ENCODE measurements at regions not wholly inside any gene's neighbourhood (a gene's known extent, or its start where the extent isn't known, plus 50 kb on each side); places are given as distances from the start of the nearest gene placed in this dataset.
"Not testable (repeated sequence)": the region's sequence is repeated elsewhere in the genome, so short reads cannot be mapped to it uniquely, and the experiment has no call there.

DNA sequence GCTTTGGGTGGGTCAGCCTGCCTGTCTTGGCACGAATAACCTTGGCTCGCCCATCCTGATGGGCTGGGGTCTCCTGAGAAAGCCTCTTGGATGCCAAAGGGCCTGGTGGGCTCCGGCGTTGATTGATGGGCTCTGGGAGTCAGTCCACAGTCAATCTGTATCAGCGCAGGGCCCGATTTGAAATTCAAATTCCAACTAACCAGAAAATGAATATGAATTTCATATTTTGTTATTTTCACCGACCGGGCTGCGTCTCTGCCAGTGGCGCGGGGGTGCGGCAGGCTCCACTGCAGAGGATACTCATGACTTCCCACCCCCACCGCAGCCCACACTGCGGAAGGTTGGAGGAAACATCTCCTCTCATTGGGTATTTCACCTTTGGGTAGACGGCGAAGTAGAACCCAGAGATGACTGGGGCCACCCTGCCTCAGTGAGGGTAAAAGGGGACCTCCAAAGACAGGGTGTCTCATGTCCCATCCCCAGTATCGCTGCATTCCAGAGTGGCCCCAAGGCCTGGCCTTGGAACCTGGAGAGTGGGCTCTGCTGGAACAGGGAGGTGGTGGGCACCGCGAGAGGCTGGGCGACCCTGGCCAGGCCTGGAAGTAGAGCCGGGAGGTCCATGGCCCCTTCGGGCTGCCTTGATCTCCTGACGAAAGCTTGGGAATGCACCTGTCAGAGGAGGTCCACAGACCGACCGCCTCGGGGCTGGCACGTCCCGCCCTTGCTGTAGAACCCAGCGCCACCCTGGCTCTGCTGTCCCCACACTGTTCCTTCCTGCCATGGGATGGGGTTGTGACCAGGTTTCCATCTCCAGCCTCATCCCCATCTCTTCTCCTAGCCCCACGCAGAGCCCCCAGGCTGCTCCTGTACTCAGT lies 54.8 kb upstream of the SORCS2 start:
- Histone ChIP-seq H3K27ac (no peak overlapping the region), H3K4me3 (ENCODE audit: low read depth, low read length) (no peak overlapping the region), H3K9me3 (ENCODE audit: severe bottlenecking) (peaks cover 7% of the 10 kb centered on the region), H3K27me3 (ENCODE audit: insufficient read depth, low read depth, severe bottlenecking) (no peaks in the 10 kb centered on the region), H3K36me3 (no peaks in the 10 kb centered on the region)
- TF ChIP-seq, protein P1, sequence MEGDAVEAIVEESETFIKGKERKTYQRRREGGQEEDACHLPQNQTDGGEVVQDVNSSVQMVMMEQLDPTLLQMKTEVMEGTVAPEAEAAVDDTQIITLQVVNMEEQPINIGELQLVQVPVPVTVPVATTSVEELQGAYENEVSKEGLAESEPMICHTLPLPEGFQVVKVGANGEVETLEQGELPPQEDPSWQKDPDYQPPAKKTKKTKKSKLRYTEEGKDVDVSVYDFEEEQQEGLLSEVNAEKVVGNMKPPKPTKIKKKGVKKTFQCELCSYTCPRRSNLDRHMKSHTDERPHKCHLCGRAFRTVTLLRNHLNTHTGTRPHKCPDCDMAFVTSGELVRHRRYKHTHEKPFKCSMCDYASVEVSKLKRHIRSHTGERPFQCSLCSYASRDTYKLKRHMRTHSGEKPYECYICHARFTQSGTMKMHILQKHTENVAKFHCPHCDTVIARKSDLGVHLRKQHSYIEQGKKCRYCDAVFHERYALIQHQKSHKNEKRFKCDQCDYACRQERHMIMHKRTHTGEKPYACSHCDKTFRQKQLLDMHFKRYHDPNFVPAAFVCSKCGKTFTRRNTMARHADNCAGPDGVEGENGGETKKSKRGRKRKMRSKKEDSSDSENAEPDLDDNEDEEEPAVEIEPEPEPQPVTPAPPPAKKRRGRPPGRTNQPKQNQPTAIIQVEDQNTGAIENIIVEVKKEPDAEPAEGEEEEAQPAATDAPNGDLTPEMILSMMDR (IDR thresholded peaks at IDR 0.05; ENCODE audit: low read depth, low read length), result no peak
- DNase-seq, result no peak

DNA sequence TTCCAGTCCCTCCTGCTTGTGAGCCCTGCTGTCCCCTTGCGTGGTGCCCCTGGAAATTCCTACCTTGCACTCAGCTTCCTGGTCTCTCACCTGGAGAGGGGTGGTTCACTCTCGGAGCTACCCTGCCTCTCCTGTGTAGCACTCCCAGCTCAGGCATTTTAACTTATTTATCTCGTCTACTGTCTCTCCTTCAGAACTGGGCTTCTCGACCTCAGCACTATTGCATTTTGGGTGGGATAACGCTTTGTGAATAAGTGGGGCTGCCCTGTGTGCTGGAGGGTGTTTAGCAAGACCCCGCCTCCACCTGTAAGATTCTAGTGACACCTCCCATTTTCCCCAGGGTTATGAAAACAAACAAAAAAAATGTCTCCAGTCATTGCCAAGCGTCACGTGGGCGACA lies 56.0 kb upstream of the SORCS2 start:
- Histone ChIP-seq H3K27me3 (ENCODE audit: insufficient read depth, low read depth, severe bottlenecking) (no peaks in the 10 kb centered on the region), H3K36me3 (no peaks in the 10 kb centered on the region), H3K27ac (no peak overlapping the region), H3K9me3 (ENCODE audit: severe bottlenecking) (peaks cover 7% of the 10 kb centered on the region), H3K4me3 (ENCODE audit: low read depth, low read length) (no peak overlapping the region)
- no peak for DNase-seq
- TF ChIP-seq, protein P1 (IDR thresholded peaks at IDR 0.05; ENCODE audit: low read depth, low read length), result no peak

DNA sequence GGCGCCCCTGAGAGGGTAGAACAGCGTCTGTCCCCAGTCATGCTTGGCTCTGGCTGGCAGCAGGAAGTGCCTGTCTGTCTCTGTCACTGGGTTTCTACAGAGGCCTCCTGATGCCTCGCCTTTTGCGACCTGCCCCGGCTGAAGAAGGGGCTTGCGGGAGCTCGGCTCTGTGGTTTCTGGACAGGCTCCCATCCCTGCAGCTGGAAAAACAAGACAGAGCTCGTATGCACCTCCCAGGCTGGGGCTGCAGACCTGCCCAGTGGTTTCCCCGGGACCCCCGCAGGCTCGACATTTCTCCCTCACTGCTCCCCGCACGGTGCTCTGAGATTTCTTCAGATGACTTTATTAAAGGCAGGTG lies 57.0 kb upstream of the SORCS2 start:
- Histone ChIP-seq H3K9me3 (ENCODE audit: severe bottlenecking) (peaks cover 7% of the 10 kb centered on the region), H3K27ac (no peak overlapping the region), H3K27me3 (ENCODE audit: insufficient read depth, low read depth, severe bottlenecking) (no peaks in the 10 kb centered on the region), H3K36me3 (no peaks in the 10 kb centered on the region), H3K4me3 (ENCODE audit: low read depth, low read length) (no peak overlapping the region)
- no peak for DNase-seq
- TF ChIP-seq, protein P1 (IDR thresholded peaks at IDR 0.05; ENCODE audit: low read depth, low read length), result no peak

DNA sequence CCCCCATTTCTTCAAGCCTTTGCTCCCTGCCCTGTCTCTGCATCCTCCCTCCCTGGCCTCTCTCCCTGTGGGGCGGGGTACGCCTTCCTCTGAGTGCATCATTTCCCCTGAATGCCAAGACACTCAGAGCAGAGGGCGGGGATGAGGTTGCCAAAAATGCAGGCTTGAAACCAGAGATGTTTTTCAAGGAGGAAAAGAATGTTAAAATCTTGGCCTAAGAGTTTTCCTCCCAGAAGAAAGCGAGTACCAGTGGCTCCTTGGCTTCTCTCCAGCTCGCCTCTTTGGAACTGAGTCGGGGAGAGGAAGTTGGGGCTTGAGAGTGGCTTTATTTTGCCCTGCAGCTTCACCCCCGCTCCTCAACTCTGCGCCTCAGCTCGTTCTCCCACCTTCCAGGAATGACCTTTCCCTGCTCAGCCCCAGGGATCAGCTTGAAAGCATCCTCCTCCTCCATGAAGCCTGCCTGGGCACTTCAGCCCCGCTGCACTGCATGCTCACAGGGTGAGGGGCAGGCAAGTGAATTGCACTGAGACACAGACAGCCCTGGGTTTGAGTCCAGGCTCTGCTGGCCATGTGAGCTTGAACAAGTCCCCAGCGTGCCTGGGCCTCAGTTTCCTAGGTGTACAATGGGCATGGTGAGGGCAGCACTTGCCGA lies 57.5 kb upstream of the SORCS2 start:
- TF ChIP-seq, protein P1 (IDR thresholded peaks at IDR 0.05; ENCODE audit: low read depth, low read length), result no peak
- no peaks in the 10 kb centered on the region for H3K27me3 ChIP-seq (ENCODE audit: insufficient read depth, low read depth, severe bottlenecking)
- H3K36me3 ChIP-seq, result no peaks in the 10 kb centered on the region
- peaks cover 7% of the 10 kb centered on the region for H3K9me3 ChIP-seq (ENCODE audit: severe bottlenecking)
- H3K4me3 ChIP-seq (ENCODE audit: low read depth, low read length), result no peak overlapping the region
- DNase-seq, result no peak
- H3K27ac ChIP-seq, result no peak overlapping the region

DNA sequence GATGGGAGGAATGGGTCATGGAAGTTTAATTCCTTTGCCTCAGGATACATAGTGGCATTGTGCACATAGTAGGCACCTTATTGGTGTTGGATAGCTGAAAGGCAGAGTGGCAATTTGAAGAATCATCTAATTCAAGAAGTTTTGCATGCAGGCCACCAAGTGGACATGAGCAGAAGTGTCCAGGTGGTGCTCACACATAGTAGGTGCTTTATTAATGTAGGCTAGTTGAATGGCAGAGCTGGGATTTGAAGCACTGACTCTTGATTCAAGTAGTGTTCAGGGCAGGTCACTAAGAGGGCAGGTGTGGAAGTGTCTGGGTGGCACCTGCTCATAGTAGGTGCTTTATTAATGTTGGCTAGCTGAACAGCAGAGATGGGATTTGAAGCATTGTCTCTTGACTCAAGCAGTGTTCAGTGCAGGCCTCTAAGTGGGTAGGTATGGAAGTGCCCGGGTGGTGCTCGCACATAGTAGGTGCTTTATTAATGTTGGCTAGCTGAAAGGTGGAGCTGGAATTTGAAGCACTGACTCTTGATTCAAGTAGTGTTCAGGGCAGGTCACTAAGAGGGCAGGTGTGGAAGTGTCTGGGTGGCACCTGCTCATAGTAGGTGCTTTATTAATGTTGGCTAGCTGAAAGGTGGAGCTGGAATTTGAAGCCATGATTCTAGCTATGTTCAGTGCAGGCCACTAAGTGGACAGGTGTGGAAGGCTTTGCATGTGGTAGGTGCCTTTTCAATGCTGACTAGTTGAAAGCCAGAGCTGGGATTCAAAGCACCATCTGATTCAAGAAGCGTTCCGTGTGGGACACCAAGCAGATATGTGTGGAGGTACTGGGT lies 58.3 kb upstream of the SORCS2 start:
- not testable (repeated sequence) for H3K36me3 ChIP-seq; H3K27me3 ChIP-seq (ENCODE audit: insufficient read depth, low read depth, severe bottlenecking); H3K9me3 ChIP-seq (ENCODE audit: severe bottlenecking); DNase-seq; H3K27ac ChIP-seq; H3K4me3 ChIP-seq (ENCODE audit: low read depth, low read length)
